ENCODE measurements at regions not wholly inside any gene's neighbourhood (a gene's known extent, or its start where the extent isn't known, plus 50 kb on each side); places are given as distances from the start of the nearest gene placed in this dataset.
"Not testable (repeated sequence)": the region's sequence is repeated elsewhere in the genome, so short reads cannot be mapped to it uniquely, and the experiment has no call there.

GRCh38 chr22:49349181-49349835 lies 478.4 kb downstream of the BRD1 start:
- no peak for DNase-seq (ENCODE audit: low spot score)

- no peak for DNase-seq (ENCODE audit: low spot score)
Measured at GRCh38 chr22:49348631-49349030, 479.0 kb downstream of the BRD1 start.

- no peak for DNase-seq (ENCODE audit: low spot score)
Measured at GRCh38 chr22:49347376-49347775, 480.3 kb downstream of the BRD1 start.

GRCh38 chr22:49345896-49346295 lies 481.8 kb downstream of the BRD1 start:
- no peak for DNase-seq (ENCODE audit: low spot score)

GRCh38 chr22:49344656-49345055 lies 483.0 kb downstream of the BRD1 start:
- no peak for DNase-seq (ENCODE audit: low spot score)

GRCh38 chr22:49344161-49344560 lies 483.5 kb downstream of the BRD1 start:
- DNase-seq (ENCODE audit: low spot score) = no peak

- no peak for DNase-seq (ENCODE audit: low spot score)
Measured at GRCh38 chr22:49340406-49340805, 487.3 kb downstream of the BRD1 start.

GRCh38 chr22:49336483-49336882 lies 491.2 kb downstream of the BRD1 start:
- not testable (repeated sequence) for DNase-seq (ENCODE audit: low spot score)

GRCh38 chr22:49334976-49335375 lies 492.7 kb downstream of the BRD1 start:
- no peak for DNase-seq (ENCODE audit: low spot score)

- peak; percentile 60 for DNase-seq (ENCODE audit: low spot score)
Measured at GRCh38 chr22:49334449-49334789, 493.3 kb downstream of the BRD1 start.

GRCh38 chr22:49333206-49333605 lies 494.5 kb downstream of the BRD1 start:
- no peak for DNase-seq (ENCODE audit: low spot score)

- no peak for DNase-seq (ENCODE audit: low spot score)
Measured at GRCh38 chr22:49332691-49333090, 495.0 kb downstream of the BRD1 start.

GRCh38 chr22:49331878-49332277 lies 495.8 kb downstream of the BRD1 start:
- DNase-seq (ENCODE audit: low spot score) = no peak

GRCh38 chr22:49331223-49331815 lies 496.4 kb downstream of the BRD1 start:
- no peak for DNase-seq (ENCODE audit: low spot score)

GRCh38 chr22:49330421-49331222 lies 497.1 kb downstream of the BRD1 start:
- no peak for DNase-seq (ENCODE audit: low spot score)

- no peak for DNase-seq (ENCODE audit: low spot score)
Measured at GRCh38 chr22:49329636-49330035, 498.0 kb downstream of the BRD1 start.

- no peak for DNase-seq (ENCODE audit: low spot score)
Measured at GRCh38 chr22:49328630-49329405, 498.9 kb downstream of the BRD1 start.

- DNase-seq (ENCODE audit: low spot score) = no peak
Measured at GRCh38 chr22:49328118-49328475, 499.6 kb downstream of the BRD1 start.

- DNase-seq (ENCODE audit: low spot score) = no peak
Measured at GRCh38 chr22:49327411-49328117, 500.1 kb downstream of the BRD1 start.

GRCh38 chr22:49326558-49326957 lies 501.1 kb downstream of the BRD1 start:
- DNase-seq (ENCODE audit: low spot score) = no peak

GRCh38 chr22:49325531-49326395 lies 501.9 kb downstream of the BRD1 start:
- no peak for DNase-seq (ENCODE audit: low spot score)

All from iPS-NIHi11 (cell line).